A549 (cell line): ENCODE measurements at regions not wholly inside any gene's neighbourhood (a gene's known extent, or its start where the extent isn't known, plus 50 kb on each side); places are given as distances from the start of the nearest gene placed in this dataset.
"Not testable (repeated sequence)": the region's sequence is repeated elsewhere in the genome, so short reads cannot be mapped to it uniquely, and the experiment has no call there.

Experiments used
- ATAC-seq, 2 experiments: fragments of 200-7000 bp in 1 of 2; fragments of >200 bp in 1 of 2; cut with Nextera tagmentation in 1 of 2; cut with Tn5 transposase in 1 of 2; 3 replicates each; pipeline versions ENCODE4 v1.8.0 to v1.9.1; 2018 to 2020; ENCODE audit warnings: mild to moderate bottlenecking in 1 of 2, moderate library complexity in 1 of 2
- CTCF ChIA-PET: fragments of 300-600 bp; sonication (Branson Sonifier 250); formaldehyde crosslinking; extraction: SDS; loops from one replicate; lab custom pipeline; 2021; ENCODE audit warnings: antibody characterized with exemption, inconsistent platforms; lab: Yijun Ruan, JAX
- POLR2A ChIA-PET: fragments of 350-600 bp; formaldehyde crosslinking; extraction: SDS; loops from one replicate; lab custom pipeline; 2021; ENCODE audit warnings: antibody characterized with exemption, inconsistent platforms; lab: Yijun Ruan, JAX
- DNase-seq, 2 experiments: peaks; one replicate each; pipeline versions ENCODE4 v3.0.0 to v3.0.0-alpha.2; 2011 to 2016; ENCODE audit warnings: low read depth in 1 of 2, low spot score in 1 of 2
- FAIRE-seq: peaks from 2 replicates; lab custom pipeline; 2011; peaks lifted over from hg19 to GRCh38; lab: Jason Lieb, UNC
- H3K27ac ChIP-seq, 2 experiments: fragments of >200 bp; sonication (Bioruptor Twin); formaldehyde crosslinking; 3 replicates each; pipeline ENCODE4 v1.5.1; 2016 to 2017
- H3K4me1 ChIP-seq: fragments of >200 bp; sonication (Bioruptor Twin); formaldehyde crosslinking; 3 replicates; pipeline ENCODE4 v1.6.1; 2016
- H3K4me2 ChIP-seq: fragments of >200 bp; sonication (Bioruptor Twin); formaldehyde crosslinking; 3 replicates; pipeline ENCODE4 v1.6.1; 2016
- H3K4me3 ChIP-seq: fragments of >200 bp; sonication (Bioruptor Twin); formaldehyde crosslinking; 3 replicates; pipeline ENCODE4 v1.5.1; 2016
- H3K9me3 ChIP-seq: fragments of >200 bp; sonication (Bioruptor Twin); formaldehyde crosslinking; 3 replicates; pipeline ENCODE4 v1.6.1; 2016
- BHLHE40 ChIP-seq: IDR thresholded peaks from 2 replicates; pipeline ENCODE4 v1.6.1; 2012; ENCODE audit warnings: low read depth, low read length, inconsistent platforms
- CHD2 ChIP-seq: fragments of 150-350 bp; IDR thresholded peaks from 2 replicates; pipeline ENCODE4 v1.6.1; 2014; ENCODE audit warnings: low read length; ENCODE audit not compliant: partially characterized antibody
- CHD4 ChIP-seq: fragments of 200-600 bp; sonication (generic); IDR thresholded peaks from 2 replicates; pipeline ENCODE4 v1.6.1; 2016; ENCODE audit warnings: antibody characterized with exemption, mild to moderate bottlenecking, borderline replicate concordance
- EHMT2 ChIP-seq: fragments of 200-600 bp; sonication (generic); IDR thresholded peaks from 2 replicates; pipeline ENCODE4 v1.6.1; 2016; ENCODE audit warnings: antibody characterized with exemption, low read depth, mild to moderate bottlenecking, moderate library complexity
- FOSB ChIP-seq: fragments of 250-450 bp; sonication (Bioruptor Pico); IDR thresholded peaks from 2 replicates; pipeline ENCODE4 v1.5.0; 2020; ENCODE audit warnings: mild to moderate bottlenecking, moderate library complexity
- HDAC2 ChIP-seq: fragments of 200-600 bp; sonication (generic); IDR thresholded peaks from 2 replicates; pipeline ENCODE4 v1.6.1; 2016
- HOXA7 ChIP-seq: fragments of 250-450 bp; sonication (Bioruptor Pico); IDR thresholded peaks from 2 replicates; pipeline ENCODE4 v1.5.0; 2020; ENCODE audit warnings: mild to moderate bottlenecking, moderate library complexity
- JUNB ChIP-seq: fragments of >200 bp; sonication (Bioruptor Twin); formaldehyde crosslinking; IDR thresholded peaks from 2 replicates; pipeline ENCODE4 v1.6.1; 2016
- NFE2L2 ChIP-seq: fragments of 150-350 bp; conservative IDR thresholded peaks from 2 replicates; pipeline ENCODE4 v1.6.1; 2014; ENCODE audit warnings: low read length
- NR3C1 ChIP-seq: fragments of >200 bp; sonication (Bioruptor Twin); formaldehyde crosslinking; IDR thresholded peaks from 3 replicates; pipeline ENCODE4 v1.6.1; 2017
- PHF8 ChIP-seq: fragments of 200-600 bp; sonication (generic); IDR thresholded peaks from 2 replicates; pipeline ENCODE4 v1.6.1; 2016; ENCODE audit warnings: low read depth, mild to moderate bottlenecking, antibody characterized with exemption, moderate library complexity, borderline replicate concordance
- POLR2A ChIP-seq: IDR thresholded peaks from 2 replicates; pipeline ENCODE4 v1.6.1; 2012; ENCODE audit warnings: mild to moderate bottlenecking, low read length
- RARB ChIP-seq: fragments of 250-450 bp; sonication (Bioruptor Pico); IDR thresholded peaks from 2 replicates; pipeline ENCODE4 v1.8.0; 2021; ENCODE audit warnings: mild to moderate bottlenecking, moderate library complexity
- RFX5 ChIP-seq: fragments of 450-650 bp; IDR thresholded peaks from 2 replicates; pipeline ENCODE4 v1.7.1; 2014; ENCODE audit warnings: antibody characterized with exemption, mild to moderate bottlenecking, moderate library complexity
- TP53 ChIP-seq: fragments of 250-450 bp; sonication (Bioruptor Pico); IDR thresholded peaks from 2 replicates; pipeline ENCODE4 v1.5.0; 2021; ENCODE audit warnings: mild to moderate bottlenecking, moderate library complexity
- WGBS: methylation state at CpG from one replicate; pipeline ENCODE4 v1.1.6; 2017; ENCODE audit errors: missing lambda C conversion rate; 5-methylcytosine and 5-hydroxymethylcytosine counted together
- TF ChIP-seq, protein P1 (sequence below): IDR thresholded peaks from 2 replicates; pipeline ENCODE4 v1.6.1; 2012
- TF ChIP-seq, protein P2 (sequence below): fragments of 450-650 bp; IDR thresholded peaks from 2 replicates; pipeline ENCODE4 v1.6.1; 2014; ENCODE audit warnings: antibody characterized with exemption
- TF ChIP-seq, protein P3 (sequence below): fragments of 250-450 bp; sonication (Bioruptor Pico); IDR thresholded peaks from 2 replicates; pipeline ENCODE4 v1.5.0; 2020; ENCODE audit warnings: low read depth, mild to moderate bottlenecking, moderate library complexity

DNA sequence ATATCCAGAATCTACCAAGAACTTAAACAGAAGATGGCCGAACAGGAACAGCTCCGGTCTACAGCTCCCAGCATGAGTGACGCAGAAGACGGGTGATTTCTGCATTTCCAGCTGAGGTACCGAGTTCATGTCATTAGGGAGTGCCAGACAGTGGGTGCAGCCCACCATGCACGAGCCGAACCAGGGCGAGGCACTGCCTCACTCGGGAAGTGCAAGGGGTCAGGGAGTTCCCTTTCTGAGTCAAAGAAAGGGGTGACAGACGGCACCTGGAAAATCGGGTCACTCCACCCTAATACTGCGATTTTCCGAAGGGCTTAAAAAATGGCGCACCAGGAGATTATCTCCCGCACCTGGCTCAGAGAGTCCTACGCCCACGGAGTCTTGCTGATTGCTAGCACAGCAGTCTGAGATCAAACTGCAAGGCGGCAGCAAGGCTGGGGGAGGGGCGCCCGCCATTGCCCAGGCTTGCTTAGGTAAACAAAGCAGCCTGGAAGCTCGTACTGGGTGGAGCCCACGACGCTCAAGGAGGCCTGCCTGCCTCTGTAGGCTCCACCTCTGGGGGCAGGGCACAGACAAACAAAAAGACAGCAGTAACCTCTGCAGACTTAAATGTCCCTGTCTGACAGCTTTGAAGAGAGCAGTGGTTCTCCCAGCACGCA lies 267.4 kb downstream of the HINT1 start:
- WGBS = 1% methylated on average over 15 of the region's 24 CpGs
- Histone ChIP-seq H3K4me3 (peak overlapping the region; percentile 82), H3K27ac (peak overlapping the region; percentile 84 to 90), H3K4me2 (peak overlapping the region; percentile 87)
- ChIA-PET CTCF (interaction anchor here (1.1 kb wide), 1 partner anchor 26 kb away, joined by 3 read pairs; no protein-coding TSS in a partner anchor), POLR2A (interaction anchor here (0.7 kb wide), 2 partner anchors 26 to 477 kb away, joined by 3 read pairs; no protein-coding TSS in a partner anchor)
- FAIRE-seq, H3K4me1 ChIP-seq, H3K9me3 ChIP-seq: not testable (repeated sequence)
- DNase-seq (peak in 1 of 2 experiments; percentile 85), ATAC-seq (peak; percentile 85 to 96)
- TF ChIP-seq, protein P1, sequence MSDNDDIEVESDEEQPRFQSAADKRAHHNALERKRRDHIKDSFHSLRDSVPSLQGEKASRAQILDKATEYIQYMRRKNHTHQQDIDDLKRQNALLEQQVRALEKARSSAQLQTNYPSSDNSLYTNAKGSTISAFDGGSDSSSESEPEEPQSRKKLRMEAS = peak; percentile 23; the same call in 1 of the 2 replicates

DNA sequence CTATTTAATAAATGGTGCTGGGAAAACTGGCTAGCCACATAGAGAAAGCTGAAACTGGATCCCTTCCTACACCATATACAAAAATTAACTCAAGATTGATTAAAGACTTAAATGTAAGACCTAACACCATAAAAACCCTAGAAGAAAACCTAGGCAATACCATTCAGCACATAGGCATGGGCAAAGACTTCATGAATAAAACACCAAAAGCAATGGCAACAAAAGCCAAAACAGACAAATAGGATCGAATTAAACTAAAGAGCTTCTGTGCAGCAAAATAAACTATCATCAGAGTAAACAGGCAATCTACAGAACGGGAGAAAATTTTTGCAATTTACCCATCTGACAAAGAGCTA lies 267.9 kb downstream of the HINT1 start:
- CTCF ChIA-PET = interaction anchor here (1.1 kb wide), 1 partner anchor 26 kb away, joined by 3 read pairs; no protein-coding TSS in a partner anchor
- H3K4me1 ChIP-seq, H3K9me3 ChIP-seq, FAIRE-seq, DNase-seq: not testable (repeated sequence)
- ATAC-seq = peak in 1 of 2 experiments; percentile 73; a peak in 3 of 6 replicates
- H3K4me3 ChIP-seq = peak overlapping the region; percentile 82
- WGBS = 0% methylated on average over 2 of the region's 2 CpGs
- POLR2A ChIA-PET = interaction anchor here (0.7 kb wide), 1 partner anchor 26 kb away, joined by 3 read pairs; no protein-coding TSS in a partner anchor
- H3K27ac ChIP-seq = peak overlapping the region; percentile 84 to 90
- peak overlapping the region; percentile 87 for H3K4me2 ChIP-seq

DNA sequence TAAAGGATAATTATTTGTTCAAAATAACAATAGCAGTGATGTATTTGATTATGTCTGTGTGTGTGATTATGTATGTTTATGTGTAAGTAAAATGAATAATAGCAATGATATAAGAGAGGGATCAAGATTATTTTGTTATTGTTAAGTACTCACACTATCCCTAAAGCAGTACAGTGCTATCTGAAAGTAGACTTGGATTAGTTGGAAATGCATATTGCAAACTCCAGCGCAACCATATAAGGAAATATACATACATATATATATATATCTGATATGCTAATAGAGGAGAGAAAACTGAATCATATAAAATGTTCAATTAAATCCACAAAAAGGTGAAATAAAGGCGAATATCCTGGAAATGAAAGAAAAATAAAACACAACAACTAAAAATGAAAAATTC lies 268.4 kb downstream of the HINT1 start:
- peak overlapping the region; percentile 82 for H3K4me3 ChIP-seq
- no peak for TF ChIP-seq RARB (CRISPR knock-in tag)
- TF ChIP-seq CHD2 = no peak
- no peak for TF ChIP-seq HOXA7 (CRISPR knock-in tag)
- peak overlapping the region; percentile 87 for H3K4me2 ChIP-seq
- H3K27ac ChIP-seq = peak overlapping the region in 1 of 2 experiments; percentile 90; a peak in 2 of 6 replicates
- no peak for DNase-seq
- 0 out of 3 replicates have a peak, but pooled peaks cover 6% of the 10 kb centered on the region for H3K4me1 ChIP-seq
- H3K9me3 ChIP-seq = no peaks in the 10 kb centered on the region
- ATAC-seq = no peak
- POLR2A ChIA-PET = no interaction called here
- CTCF ChIA-PET = interaction anchor here (1.1 kb wide), 1 partner anchor 25 kb away, joined by 3 read pairs; no protein-coding TSS in a partner anchor
- 85% methylated on average over 2 of the region's 2 CpGs for WGBS
- no peak for FAIRE-seq

DNA sequence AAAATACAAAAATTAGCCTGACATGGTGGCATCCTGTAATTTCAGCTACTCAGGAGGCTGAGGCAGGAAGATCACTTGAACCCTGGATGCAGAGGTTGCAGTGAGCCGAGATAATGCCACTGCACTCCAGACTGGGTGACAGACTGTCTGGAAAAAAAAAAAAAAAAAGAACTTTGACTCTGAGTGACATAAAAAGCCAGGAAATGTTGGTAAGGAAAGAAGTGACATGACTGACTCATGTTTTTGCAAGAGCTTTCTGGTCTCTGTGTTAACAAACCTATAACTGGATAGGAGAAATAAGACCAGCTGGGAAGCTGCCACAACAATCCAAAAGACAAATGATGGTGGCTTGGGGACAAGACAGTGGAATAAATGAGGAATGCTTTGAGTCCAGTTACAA lies 272.1 kb downstream of the HINT1 start:
- ChIA-PET CTCF (interaction anchor here (1.6 kb wide), 1 partner anchor 22 kb away, joined by 4 read pairs; no protein-coding TSS in a partner anchor), POLR2A (no interaction called here)
- ATAC-seq (no peak), FAIRE-seq (no peak), DNase-seq (no peak)
- TF ChIP-seq, protein P2, sequence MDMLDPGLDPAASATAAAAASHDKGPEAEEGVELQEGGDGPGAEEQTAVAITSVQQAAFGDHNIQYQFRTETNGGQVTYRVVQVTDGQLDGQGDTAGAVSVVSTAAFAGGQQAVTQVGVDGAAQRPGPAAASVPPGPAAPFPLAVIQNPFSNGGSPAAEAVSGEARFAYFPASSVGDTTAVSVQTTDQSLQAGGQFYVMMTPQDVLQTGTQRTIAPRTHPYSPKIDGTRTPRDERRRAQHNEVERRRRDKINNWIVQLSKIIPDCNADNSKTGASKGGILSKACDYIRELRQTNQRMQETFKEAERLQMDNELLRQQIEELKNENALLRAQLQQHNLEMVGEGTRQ = no peak
- TF ChIP-seq POLR2A (no peak), JUNB (no peak), EHMT2 (no peak), RARB (CRISPR knock-in tag) (no peak), BHLHE40 (no peak), FOSB (no peak), RFX5 (no peak), TP53 (no peak), NR3C1 (no peak), HDAC2 (no peak), CHD4 (no peak), PHF8 (no peak), NFE2L2 (no peak), HOXA7 (CRISPR knock-in tag) (no peak)
- TF ChIP-seq, protein P3, sequence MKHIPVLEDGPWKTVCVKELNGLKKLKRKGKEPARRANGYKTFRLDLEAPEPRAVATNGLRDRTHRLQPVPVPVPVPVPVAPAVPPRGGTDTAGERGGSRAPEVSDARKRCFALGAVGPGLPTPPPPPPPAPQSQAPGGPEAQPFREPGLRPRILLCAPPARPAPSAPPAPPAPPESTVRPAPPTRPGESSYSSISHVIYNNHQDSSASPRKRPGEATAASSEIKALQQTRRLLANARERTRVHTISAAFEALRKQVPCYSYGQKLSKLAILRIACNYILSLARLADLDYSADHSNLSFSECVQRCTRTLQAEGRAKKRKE (CRISPR knock-in tag) = no peak
- Histone ChIP-seq H3K27ac (no peak overlapping the region), H3K9me3 (no peaks in the 10 kb centered on the region), H3K4me3 (no peak overlapping the region), H3K4me1 (0 out of 3 replicates have a peak, but pooled peaks cover 6% of the 10 kb centered on the region), H3K4me2 (no peak overlapping the region)
- WGBS = 89% methylated on average over 1 of the region's 1 CpG
